Activated T-cell treated with anti-CD3 and anti-CD28 coated beads, Interleukin-2, amount 50 U/mL, for 24 hours (primary cell): ENCODE measurements at regions not wholly inside any gene's neighbourhood (a gene's known extent, or its start where the extent isn't known, plus 50 kb on each side); places are given as distances from the start of the nearest gene placed in this dataset.

Source experiments
- DNase-seq: peaks from one replicate; pipeline ENCODE4 v3.0.0-alpha.2; 2020
- H3K27ac Mint-ChIP-seq: 2 replicates; pipeline ENCODE4 v1.8.0; 2020; ENCODE audit warnings: mild to moderate bottlenecking, mixed read lengths
- H3K27me3 Mint-ChIP-seq: 2 replicates; pipeline ENCODE4 v1.8.0; 2020; ENCODE audit warnings: mixed read lengths
- H3K36me3 Mint-ChIP-seq: 2 replicates; pipeline ENCODE4 v1.8.0; 2020; ENCODE audit warnings: low read depth, mixed read lengths
- H3K4me1 Mint-ChIP-seq: 2 replicates; pipeline ENCODE4 v1.8.0; 2020; ENCODE audit warnings: low read depth, mixed read lengths
- H3K4me3 Mint-ChIP-seq: 2 replicates; pipeline ENCODE4 v1.8.0; 2020; ENCODE audit warnings: mild to moderate bottlenecking, moderate library complexity, mixed read lengths
- H3K9me3 Mint-ChIP-seq: 2 replicates; pipeline ENCODE4 v1.8.0; 2020; ENCODE audit warnings: mixed read lengths

DNA sequence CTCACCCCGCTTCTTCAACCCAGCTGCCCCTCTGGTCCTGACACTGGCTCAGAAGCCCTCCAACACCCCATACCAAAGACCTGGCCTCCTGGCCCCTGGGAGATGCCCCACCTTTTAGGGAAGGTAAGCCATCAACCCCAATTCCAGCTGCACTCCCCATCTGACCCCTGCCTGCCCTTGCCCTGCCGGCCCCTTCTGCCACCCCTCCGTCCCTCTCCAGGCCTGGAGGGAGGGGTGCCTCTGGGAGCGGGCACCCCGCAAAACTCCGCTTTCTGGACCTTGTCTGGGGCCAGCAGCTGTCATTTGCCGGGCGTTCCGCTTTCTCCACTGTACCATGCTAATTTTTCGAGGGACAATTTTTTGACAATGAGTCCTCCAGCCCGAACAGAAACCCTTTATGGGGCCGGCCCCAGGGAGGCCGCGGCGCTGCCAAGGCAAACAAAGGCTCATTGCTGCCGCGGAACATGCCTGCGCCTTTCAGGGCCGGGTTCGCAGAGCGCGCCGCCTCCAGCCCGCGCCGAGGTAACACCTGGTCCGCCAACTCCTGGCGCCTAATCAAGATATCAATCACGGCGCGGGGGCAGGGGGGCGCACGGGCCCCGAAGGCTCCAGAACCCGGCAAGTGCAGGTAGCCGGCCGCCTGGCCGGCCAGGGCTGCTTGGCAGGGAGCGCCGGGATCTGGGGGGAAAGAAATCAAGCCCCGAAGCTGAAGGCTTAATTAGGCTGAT is 96.0 kb downstream of the INHBB start:
- Mint-ChIP-seq H3K27me3 (peaks cover 50% of the 10 kb centered on the region), H3K36me3 (no peaks in the 10 kb centered on the region), H3K27ac (no peak overlapping the region), H3K4me1 (peaks cover 9% of the 10 kb centered on the region), H3K4me3 (peak overlapping the region; percentile 59), H3K9me3 (no peaks in the 10 kb centered on the region)
- no peak for DNase-seq

DNA sequence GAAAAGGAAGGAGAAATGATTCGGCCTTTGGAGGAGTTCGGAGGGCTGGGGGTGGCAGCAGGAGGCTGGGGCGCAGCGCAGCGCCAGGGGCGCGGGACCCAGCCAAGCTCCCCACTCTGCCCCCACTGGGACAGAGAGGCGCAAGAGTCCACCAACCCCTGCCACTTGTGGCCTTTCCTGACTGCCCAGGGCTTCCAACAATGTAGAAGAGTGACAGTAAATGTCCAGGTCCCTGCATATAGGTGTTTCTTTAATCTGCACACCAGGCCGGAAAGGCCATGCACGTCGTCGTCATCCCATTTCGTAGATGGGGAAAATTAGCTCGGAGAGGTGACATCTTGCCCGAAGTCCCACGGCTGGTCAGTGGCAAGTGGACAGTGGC is 96.6 kb downstream of the INHBB start:
- peaks cover 49% of the 10 kb centered on the region for H3K27me3 Mint-ChIP-seq
- peak overlapping the region; percentile 59 for H3K4me3 Mint-ChIP-seq
- no peak for DNase-seq
- peaks cover 9% of the 10 kb centered on the region for H3K4me1 Mint-ChIP-seq
- H3K9me3 Mint-ChIP-seq: no peaks in the 10 kb centered on the region
- H3K36me3 Mint-ChIP-seq: no peaks in the 10 kb centered on the region
- no peak overlapping the region for H3K27ac Mint-ChIP-seq

DNA sequence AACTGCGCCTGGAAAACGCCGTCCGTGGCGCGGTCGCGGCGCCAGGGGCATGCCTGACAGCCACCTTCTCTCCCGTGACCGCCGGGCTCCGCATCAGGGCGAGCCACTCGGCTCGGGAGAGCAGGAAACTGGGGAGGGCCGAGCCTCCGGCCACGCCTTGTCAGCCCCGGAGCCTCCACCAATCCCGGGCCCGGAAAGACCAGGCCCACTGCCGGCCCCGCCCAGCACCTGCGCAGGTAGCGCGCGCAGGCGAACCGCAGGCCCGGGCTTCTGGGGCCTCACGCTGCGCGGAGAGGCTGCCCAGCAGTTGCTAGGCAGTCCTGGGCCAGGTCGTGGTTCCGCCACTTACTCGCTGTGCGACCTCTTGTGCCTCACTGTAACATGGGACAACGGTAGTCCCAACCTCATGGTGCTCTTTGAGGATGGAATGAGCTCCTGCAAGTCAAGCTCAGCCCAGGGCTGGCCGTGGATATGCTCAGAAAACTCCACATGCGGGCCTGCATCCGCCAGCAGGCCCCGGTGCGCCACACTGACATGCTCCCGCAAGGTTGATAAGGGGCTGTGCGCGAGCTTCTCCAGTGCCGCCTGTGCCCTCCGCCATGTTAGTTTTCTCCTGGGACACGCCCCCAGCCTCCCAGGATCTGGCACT is 97.1 kb downstream of the INHBB start:
- Mint-ChIP-seq H3K4me3 (peak overlapping the region; percentile 59), H3K9me3 (no peaks in the 10 kb centered on the region), H3K27ac (no peak overlapping the region), H3K27me3 (peaks cover 49% of the 10 kb centered on the region), H3K36me3 (no peaks in the 10 kb centered on the region), H3K4me1 (peaks cover 9% of the 10 kb centered on the region)
- peak; percentile 47 for DNase-seq

DNA sequence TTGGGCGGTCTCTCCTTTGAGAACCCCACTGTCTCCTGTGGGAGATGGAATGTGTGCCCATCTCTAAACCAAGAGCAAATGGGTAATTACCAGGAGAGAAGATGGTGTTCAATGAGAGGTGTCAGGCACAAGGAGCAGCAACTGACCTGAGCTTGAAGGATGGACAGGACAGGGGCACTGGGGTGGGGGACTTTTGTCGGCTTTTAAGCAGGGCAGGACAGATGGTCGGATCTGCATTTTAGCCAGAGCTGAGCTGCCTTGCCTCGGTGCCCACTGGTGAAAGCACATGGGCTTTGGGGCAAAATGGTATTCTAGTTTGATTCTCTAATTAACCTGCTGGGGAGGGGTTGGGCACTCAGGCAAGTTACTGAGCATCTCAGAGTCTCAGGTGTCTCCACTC is 98.0 kb downstream of the INHBB start:
- Mint-ChIP-seq H3K4me3 (no peak overlapping the region), H3K4me1 (peaks cover 9% of the 10 kb centered on the region), H3K9me3 (no peaks in the 10 kb centered on the region), H3K36me3 (no peaks in the 10 kb centered on the region), H3K27ac (no peak overlapping the region), H3K27me3 (peaks cover 45% of the 10 kb centered on the region)
- DNase-seq: no peak

DNA sequence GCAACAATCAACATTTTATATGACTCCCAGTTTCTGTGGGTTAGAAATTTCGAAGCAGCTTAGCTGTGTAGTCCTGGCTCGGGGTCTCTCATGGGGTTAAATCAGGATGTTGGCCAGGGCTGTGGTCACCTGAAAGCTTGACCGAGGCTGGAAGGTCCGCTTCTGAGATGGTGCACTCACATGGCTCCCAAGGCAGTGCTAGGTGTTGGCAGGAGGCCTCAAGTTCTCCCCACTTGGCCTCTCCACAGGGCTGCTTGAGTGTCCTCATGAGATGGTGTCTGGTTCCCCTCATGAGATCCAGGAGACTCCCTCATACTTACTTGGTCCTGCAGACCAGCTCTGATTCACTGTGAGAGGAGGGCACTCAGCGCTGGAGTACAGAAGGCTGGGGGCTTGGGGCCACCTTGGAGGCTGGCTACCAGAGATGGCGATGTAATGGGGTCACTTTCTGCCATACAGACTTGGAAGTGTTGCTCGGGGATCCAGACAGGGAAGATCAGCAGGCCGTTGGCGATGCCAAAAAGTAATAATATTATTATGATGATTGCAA is 98.8 kb downstream of the INHBB start:
- H3K27me3 Mint-ChIP-seq: peaks cover 44% of the 10 kb centered on the region
- no peak for DNase-seq

DNA sequence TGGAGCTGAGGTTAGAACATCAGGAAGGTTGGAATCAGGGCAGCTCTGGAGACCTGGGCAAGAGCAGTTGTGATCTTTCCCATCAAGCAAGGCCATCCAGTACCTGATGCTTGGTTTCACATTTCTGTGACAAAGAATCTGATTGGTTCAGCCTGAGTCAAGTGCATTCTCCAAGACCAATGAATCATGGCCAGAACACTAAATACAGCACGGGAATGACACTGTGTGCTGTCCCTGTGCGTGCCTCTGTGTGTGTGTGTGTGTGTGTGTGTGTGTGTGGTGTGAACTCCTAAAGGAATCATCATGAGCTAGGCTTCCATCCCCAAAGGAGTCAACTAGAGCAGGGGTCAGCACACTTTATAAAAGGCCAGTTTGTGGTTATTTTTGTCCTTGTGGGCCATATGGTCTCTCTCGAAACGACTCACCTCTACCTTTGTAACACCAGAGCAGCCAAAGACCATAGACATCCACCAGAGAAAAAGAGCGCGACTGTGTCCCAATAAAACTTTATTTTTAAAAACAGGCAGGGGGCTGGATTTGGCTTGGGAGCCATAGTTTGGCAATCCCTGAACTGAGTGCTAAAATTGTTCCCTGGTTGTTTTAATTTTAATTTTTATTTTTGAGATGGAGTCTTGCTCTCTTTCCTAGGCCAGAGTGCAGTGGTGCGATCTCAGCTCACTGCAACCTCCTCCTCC is 99.7 kb downstream of the INHBB start:
- Mint-ChIP-seq H3K27ac (no peak overlapping the region), H3K4me3 (no peak overlapping the region), H3K36me3 (no peaks in the 10 kb centered on the region), H3K9me3 (no peaks in the 10 kb centered on the region), H3K4me1 (peaks cover 9% of the 10 kb centered on the region), H3K27me3 (peaks cover 40% of the 10 kb centered on the region)
- no peak for DNase-seq

More for the DNA sequence above, 98.8 kb downstream of the INHBB start:
- Mint-ChIP-seq H3K4me3 (no peak overlapping the region), H3K27ac (no peak overlapping the region), H3K4me1 (peaks cover 9% of the 10 kb centered on the region), H3K36me3 (no peaks in the 10 kb centered on the region), H3K9me3 (no peaks in the 10 kb centered on the region)

DNA sequence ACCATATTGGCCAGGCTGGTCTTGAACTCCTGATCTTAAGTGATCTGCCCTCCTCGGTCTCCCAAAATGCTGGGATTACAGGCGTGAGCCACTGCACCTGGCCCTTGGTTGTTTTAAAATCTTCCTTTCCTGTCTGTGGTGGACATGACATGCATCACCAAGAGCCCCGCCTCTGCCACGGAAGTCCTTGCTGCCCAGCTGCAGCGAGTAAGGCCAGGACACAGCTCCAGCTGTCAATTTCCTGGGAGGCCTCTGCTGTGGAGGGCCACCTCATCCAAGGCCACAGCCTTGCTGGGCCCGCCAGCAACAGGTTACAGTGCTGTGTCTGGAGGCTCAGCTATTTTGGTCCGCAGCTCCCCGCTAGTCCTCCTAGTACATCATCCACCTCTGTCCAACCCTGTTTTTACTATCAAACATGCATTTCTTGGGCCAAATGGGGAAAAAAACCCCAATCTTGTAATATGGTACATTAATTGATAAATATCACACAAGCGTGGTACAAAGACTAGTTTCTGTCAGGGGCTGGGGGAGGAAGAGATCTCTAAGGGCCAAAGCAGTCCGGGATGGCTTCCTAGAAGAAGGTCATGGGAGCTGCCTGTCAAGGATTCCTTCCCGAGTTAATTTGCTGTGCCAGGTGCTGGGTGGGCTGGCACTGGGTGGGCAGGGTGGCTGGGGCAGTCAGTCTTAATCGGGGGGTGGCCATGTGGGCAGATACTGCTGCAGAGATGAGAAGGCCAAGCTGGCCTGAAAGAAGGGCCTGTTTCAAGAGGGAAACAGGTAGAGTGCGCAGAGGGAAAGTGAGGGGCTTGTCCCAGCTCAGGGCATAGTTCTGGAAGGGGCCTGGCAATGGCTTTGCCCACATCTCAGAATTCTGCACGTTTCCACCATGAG is 100.5 kb downstream of the INHBB start:
- DNase-seq: no peak
- Mint-ChIP-seq H3K4me1 (peaks cover 9% of the 10 kb centered on the region), H3K27ac (no peak overlapping the region), H3K9me3 (no peaks in the 10 kb centered on the region), H3K27me3 (peaks cover 35% of the 10 kb centered on the region), H3K4me3 (no peak overlapping the region), H3K36me3 (no peaks in the 10 kb centered on the region)

DNA sequence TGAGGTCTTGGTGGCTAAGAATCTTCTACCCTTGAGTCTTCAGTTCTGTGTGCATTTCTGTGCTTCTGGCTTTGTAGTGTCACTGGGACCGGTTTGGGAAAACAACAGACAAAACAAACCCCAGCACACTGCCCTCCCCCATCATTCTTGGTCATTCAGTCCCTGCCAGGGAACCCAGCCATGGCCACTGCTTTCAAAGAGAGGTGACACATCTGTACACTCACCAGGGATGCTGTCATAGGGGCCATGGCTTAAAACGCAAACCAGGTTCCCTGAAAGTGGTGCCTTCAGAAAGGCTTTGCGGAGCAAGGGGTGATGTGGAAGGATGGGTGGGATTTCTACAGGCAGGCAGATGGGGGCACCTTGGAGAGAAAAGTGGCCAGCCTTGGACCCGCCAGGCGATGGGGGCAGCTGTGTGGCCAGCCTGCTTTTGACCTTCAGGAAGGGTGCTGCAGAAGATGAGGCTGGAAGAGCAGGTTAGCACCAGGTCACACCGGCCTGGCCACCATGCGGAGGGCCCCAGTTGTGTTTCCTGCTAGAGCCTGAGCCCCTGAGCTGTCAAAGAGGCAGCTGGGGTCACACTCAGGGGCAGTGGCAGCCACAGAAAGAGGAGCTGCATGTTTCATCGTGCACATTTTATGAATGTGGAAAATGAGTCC is 101.3 kb downstream of the INHBB start:
- no peak overlapping the region for H3K27ac Mint-ChIP-seq
- no peak for DNase-seq
- H3K27me3 Mint-ChIP-seq: peaks cover 31% of the 10 kb centered on the region
- no peaks in the 10 kb centered on the region for H3K36me3 Mint-ChIP-seq
- no peak overlapping the region for H3K4me3 Mint-ChIP-seq
- no peaks in the 10 kb centered on the region for H3K9me3 Mint-ChIP-seq
- peaks cover 9% of the 10 kb centered on the region for H3K4me1 Mint-ChIP-seq

DNA sequence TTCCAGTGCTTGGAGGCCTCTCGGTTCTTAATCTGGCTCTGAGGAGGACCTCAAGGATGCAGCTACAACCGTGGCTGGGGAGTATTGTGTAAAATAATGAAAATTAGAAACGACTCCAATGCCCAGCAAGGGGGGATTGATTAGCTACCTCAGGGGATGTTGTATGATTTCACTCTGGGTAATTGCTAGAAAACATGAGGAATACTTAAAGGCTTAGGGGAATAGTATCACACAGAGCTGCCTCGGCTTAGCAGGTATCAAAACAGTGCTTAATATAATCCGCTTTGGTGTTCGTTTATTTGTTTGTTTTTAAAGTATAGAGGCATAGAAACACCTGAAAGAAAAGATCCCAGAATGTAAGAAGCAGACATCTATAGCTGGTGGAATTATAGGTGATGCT is 102.5 kb downstream of the INHBB start:
- no peaks in the 10 kb centered on the region for H3K36me3 Mint-ChIP-seq
- H3K4me3 Mint-ChIP-seq: no peak overlapping the region
- no peak for DNase-seq
- no peak overlapping the region for H3K27ac Mint-ChIP-seq
- peaks cover 24% of the 10 kb centered on the region for H3K27me3 Mint-ChIP-seq
- H3K9me3 Mint-ChIP-seq: no peaks in the 10 kb centered on the region
- peaks cover under 1% of the 10 kb centered on the region for H3K4me1 Mint-ChIP-seq

DNA sequence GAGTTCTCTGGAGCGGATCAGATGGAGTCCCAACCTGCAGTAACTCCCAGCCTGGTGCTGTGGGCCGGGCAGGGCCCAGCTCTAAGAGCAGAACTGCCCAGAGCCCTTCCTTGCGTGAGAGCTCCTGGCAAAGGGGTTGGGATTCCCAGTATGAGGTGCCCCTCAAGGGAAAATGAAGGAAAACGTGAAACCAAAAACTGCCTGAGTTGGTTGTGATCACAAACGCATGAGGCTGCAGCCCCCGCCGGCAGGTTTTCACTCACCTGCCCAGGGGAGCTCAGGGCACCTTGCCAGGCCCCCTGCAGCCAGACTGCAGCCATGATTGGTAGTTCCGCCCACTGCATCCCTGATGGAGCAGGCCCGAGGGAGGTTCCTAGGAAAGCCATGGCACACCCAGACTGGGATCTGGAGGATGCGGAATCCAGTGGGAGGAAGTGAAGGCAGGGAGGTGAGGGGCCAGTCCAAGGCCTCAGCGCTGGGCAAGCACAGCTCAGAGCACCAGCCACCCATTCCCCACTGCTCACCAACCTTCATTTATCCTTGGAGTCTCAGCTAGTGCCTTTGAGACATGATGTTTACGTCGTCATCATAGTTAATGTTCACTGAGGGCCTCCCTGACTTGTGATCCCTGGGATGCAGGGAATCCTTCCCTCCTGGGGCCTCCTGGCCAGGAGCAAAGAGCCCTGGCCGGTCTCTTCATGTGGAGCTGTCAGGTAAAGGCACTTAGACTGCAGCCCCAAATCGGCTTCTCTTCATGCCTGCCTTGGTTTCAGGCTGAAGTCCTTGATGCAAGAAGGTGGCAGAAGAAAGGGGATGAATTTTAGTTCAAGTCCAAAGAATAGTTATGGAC is 103.2 kb downstream of the INHBB start:
- no peak for DNase-seq
- no peak overlapping the region for H3K4me3 Mint-ChIP-seq
- H3K27ac Mint-ChIP-seq: no peak overlapping the region
- no peaks in the 10 kb centered on the region for H3K9me3 Mint-ChIP-seq
- H3K27me3 Mint-ChIP-seq: peaks cover 19% of the 10 kb centered on the region
- no peaks in the 10 kb centered on the region for H3K4me1 Mint-ChIP-seq
- H3K36me3 Mint-ChIP-seq: no peaks in the 10 kb centered on the region

DNA sequence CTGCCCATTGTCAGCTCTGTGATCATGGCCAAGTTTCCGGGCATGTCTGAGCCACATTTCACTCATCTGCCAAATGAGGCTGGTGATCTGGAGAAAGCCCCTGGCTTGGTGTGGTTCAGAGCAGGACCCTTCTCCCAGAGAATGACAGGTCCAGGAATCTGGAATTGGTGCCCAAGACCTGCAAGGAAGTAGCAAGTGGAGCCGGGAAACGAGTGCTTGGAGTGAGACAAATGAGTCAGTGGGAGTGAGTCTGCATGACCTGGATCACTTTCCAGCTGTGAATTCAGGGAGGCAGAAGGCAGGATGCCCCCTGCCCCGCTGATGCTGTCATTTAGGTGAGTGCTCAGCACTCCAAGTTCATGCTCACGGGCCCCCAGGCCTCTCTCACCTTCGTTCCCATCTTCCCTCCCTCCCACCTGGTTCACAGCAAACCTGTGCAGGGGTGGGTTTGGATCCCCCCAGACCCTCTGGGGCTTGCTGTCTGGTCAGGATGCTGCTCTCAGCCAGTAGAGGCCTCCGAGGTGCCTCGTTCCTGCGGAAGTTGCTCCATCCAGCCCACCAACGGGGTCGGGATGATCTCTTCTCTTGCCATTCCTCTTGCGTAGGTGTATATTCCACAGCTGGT is 104.4 kb downstream of the INHBB start:
- DNase-seq: no peak
- no peaks in the 10 kb centered on the region for H3K9me3 Mint-ChIP-seq
- no peaks in the 10 kb centered on the region for H3K36me3 Mint-ChIP-seq
- H3K27me3 Mint-ChIP-seq: peaks cover 12% of the 10 kb centered on the region
- no peak overlapping the region for H3K4me3 Mint-ChIP-seq
- no peaks in the 10 kb centered on the region for H3K4me1 Mint-ChIP-seq
- H3K27ac Mint-ChIP-seq: no peak overlapping the region

DNA sequence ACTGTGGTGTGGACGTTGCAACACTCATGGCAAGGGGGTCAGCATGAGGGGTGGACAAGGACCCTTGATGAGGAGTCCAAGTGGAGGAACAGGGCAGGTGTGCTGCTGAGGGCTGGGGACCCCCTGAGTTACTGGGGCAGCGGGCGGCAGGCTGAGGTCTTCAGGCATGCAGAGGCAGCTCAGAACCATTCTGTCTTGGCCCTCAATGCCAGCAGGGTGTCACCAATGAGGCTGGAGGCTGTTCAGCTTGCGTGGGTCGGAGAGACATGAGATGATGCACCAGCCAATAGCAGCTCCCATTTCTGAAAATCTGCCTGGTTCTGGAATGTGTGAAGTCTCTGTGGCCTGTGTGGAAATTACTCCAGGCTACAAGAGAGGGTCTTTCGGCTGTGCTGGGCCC is 105.4 kb downstream of the INHBB start:
- Mint-ChIP-seq H3K27me3 (peaks cover 12% of the 10 kb centered on the region), H3K27ac (no peak overlapping the region)

DNA sequence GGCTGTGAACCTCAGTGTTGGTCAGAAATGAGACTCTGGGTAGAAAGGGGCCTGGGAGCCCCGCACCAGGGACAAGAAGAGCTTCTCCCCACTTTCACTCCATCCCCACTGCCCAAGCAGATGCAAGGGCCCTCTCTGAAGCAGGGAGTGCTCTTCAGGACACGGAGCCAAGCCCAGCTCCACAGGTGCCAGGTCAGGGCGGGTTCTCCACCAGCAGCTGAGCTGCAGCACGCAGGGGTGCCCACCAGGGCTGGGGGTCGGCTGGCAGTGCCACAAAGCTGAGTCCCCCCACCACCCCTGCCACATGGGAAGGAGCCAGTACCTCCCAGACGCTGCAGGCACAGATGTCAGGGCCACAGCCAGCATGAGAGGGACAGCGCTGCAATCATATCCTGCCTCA is 106.2 kb downstream of the INHBB start:
- peaks cover 3% of the 10 kb centered on the region for H3K9me3 Mint-ChIP-seq
- H3K4me3 Mint-ChIP-seq: no peak overlapping the region
- DNase-seq: no peak
- H3K36me3 Mint-ChIP-seq: no peaks in the 10 kb centered on the region
- H3K4me1 Mint-ChIP-seq: no peaks in the 10 kb centered on the region
- peaks cover 12% of the 10 kb centered on the region for H3K27me3 Mint-ChIP-seq
- no peak overlapping the region for H3K27ac Mint-ChIP-seq

More for the DNA sequence above, 105.4 kb downstream of the INHBB start:
- Mint-ChIP-seq H3K36me3 (no peaks in the 10 kb centered on the region), H3K9me3 (no peaks in the 10 kb centered on the region), H3K4me1 (no peaks in the 10 kb centered on the region), H3K4me3 (no peak overlapping the region)
- no peak for DNase-seq
